ENCODE measurements at regions not wholly inside any gene's neighbourhood (a gene's known extent, or its start where the extent isn't known, plus 50 kb on each side); places are given as distances from the start of the nearest gene placed in this dataset. TPM values are rescaled to one million over a fixed set of nuclear protein-coding genes. Genes with fewer than 3 reads are reported as not detected.
"Not testable (repeated sequence)": the region's sequence is repeated elsewhere in the genome, so short reads cannot be mapped to it uniquely, and the experiment has no call there.

GRCh38 chr2:97301771-97302170 is 188.8 kb downstream of the ANKRD36 start:
- not testable (repeated sequence) for H3K36me3 ChIP-seq (ENCODE audit: control insufficient read depth in 1 of 2, insufficient read depth in 2 of 2, low read depth in 1 of 2, low read length in 2 of 2); H3K4ac ChIP-seq (ENCODE audit: low read depth in 1 of 2, low read length in 2 of 2); H2AFZ ChIP-seq (ENCODE audit: low read depth, low read length); H3K4me2 ChIP-seq (ENCODE audit: low read length, poor library complexity, severe bottlenecking); H3K9me3 ChIP-seq (ENCODE audit: control insufficient read depth, low read length); H4K8ac ChIP-seq (ENCODE audit: low read length); DNase-seq; H3K14ac ChIP-seq (ENCODE audit: low read length in 2 of 2); H2BK12ac ChIP-seq (ENCODE audit: low read length in 2 of 2); H2AK5ac ChIP-seq (ENCODE audit: low read length, severe bottlenecking); H2BK15ac ChIP-seq (ENCODE audit: low read depth, poor library complexity, severe bottlenecking); H3K27ac ChIP-seq (ENCODE audit: low read length, poor library complexity, severe bottlenecking); H3K9ac ChIP-seq (ENCODE audit: low read length); H2BK5ac ChIP-seq (ENCODE audit: low read depth, low read length, poor library complexity, severe bottlenecking); H2BK120ac ChIP-seq (ENCODE audit: low read depth, low read length); H3K4me1 ChIP-seq (ENCODE audit: control insufficient read depth, insufficient read depth, low read depth, low read length); H3K79me1 ChIP-seq (replicated peaks; ENCODE audit: low read length, poor library complexity, severe bottlenecking); H4K91ac ChIP-seq (ENCODE audit: low read length); H3K4me3 ChIP-seq (ENCODE audit: insufficient read depth in 1 of 2, low read depth in 1 of 2, low read length in 2 of 2); H3K23ac ChIP-seq (ENCODE audit: low read length in 2 of 2); H3K18ac ChIP-seq (ENCODE audit: low read depth in 1 of 2, low read length in 2 of 2); H3K27me3 ChIP-seq (ENCODE audit: control insufficient read depth in 1 of 2, insufficient read depth in 1 of 2, low read length in 2 of 2)
- WGBS = no CpG with 5 or more reads among the region's 3 CpGs

Small RNAs in the stretch of these regions (small RNA-seq; reads per million reads assigned to genes)
- gene IGKV1OR2-11 (ENCODE audit: low read depth) (not detected), gene IGKV1OR2-6 (ENCODE audit: low read depth) (not detected), gene IGKV1OR2-9 (ENCODE audit: low read depth) (not detected), gene IGKV2OR2-8 (ENCODE audit: low read depth) (not detected), gene IGKV3OR2-5 (ENCODE audit: low read depth) (not detected)

Measured in mesenchymal stem cell (in vitro differentiated cells and primary cell).